ENCODE measurements at regions not wholly inside any gene's neighbourhood (a gene's known extent, or its start where the extent isn't known, plus 50 kb on each side); places are given as distances from the start of the nearest gene placed in this dataset.

GRCh38 chr13:67402546-67402945, 172.4 kb upstream of the PCDH9 start:
- DNase-seq (ENCODE audit: extremely low read depth in 1 of 4, low spot score in 3 of 4) (no peak), ATAC-seq (no peak), FAIRE-seq (no peak)
- Histone ChIP-seq H2AFZ (ENCODE audit: low read depth, low read length) (no peak overlapping the region), H3K79me2 (ENCODE audit: control insufficient read depth, insufficient read depth, low read length) (no peaks in the 10 kb centered on the region), H3K9ac (ENCODE audit: insufficient read depth in 1 of 2, low read depth in 2 of 2, low read length in 2 of 2) (no peak overlapping the region), H3K9me1 (ENCODE audit: control insufficient read depth, insufficient read depth, low read length) (no peaks in the 10 kb centered on the region), H4K20me1 (replicated peaks; ENCODE audit: control insufficient read depth, insufficient read depth, low read length) (no peaks in the 10 kb centered on the region), H3K4me2 (ENCODE audit: insufficient read depth, low read length) (no peak overlapping the region), H3K4me3 (no peak overlapping the region), H3K9me3 (replicated peaks; ENCODE audit: control insufficient read depth, insufficient read depth, low read depth, low read length) (no peaks in the 10 kb centered on the region), H3K4me1 (replicated peaks in 1 of 2; ENCODE audit: control insufficient read depth in 2 of 2, insufficient read depth in 2 of 2, low read length in 2 of 2) (no peaks in the 10 kb centered on the region), H3K36me3 (ENCODE audit: control insufficient read depth, insufficient read depth, low read length) (no peaks in the 10 kb centered on the region), H3K27ac (ENCODE audit: extremely low read depth, low read depth, low read length) (no peak overlapping the region), H3K27me3 (ENCODE audit: control insufficient read depth in 2 of 2, insufficient read depth in 2 of 2, low read length in 2 of 2) (no peaks in the 10 kb centered on the region)
- in situ Hi-C loops (cut with MboI), result no loop called here
- ChIA-PET POLR2A (no interaction called here), CTCF (ENCODE audit: low intra/inter-chr PET ratio) (no interaction called here)
- intact Hi-C loops (cut with micrococcal nuclease), result no loop called here
- 6% methylated on average over 7 of the region's 7 CpGs for WGBS (ENCODE audit: insufficient coverage, low coverage, missing lambda C conversion rate)
- TF ChIP-seq MYNN (IDR thresholded peaks at IDR 0.05) (no peak), MYNN (CRISPR knock-in tag; IDR thresholded peaks at IDR 0.05) (no peak), CHD2 (IDR thresholded peaks at IDR 0.05; ENCODE audit: low read depth, low read length) (no peak), ZNF277 (CRISPR knock-in tag; IDR thresholded peaks at IDR 0.05; ENCODE audit: borderline replicate concordance) (no peak), ELF4 (CRISPR knock-in tag; IDR thresholded peaks at IDR 0.05) (no peak), RUNX1 (IDR thresholded peaks at IDR 0.05; ENCODE audit: low read depth) (no peak), EP400 (IDR thresholded peaks at IDR 0.05) (no peak), MCM2 (IDR thresholded peaks at IDR 0.05; ENCODE audit: low read depth) (no peak)
- BruUV-seq (replicated peaks), result no TSS peak

All from K562 (cell line).